ENCODE measurements at regions not wholly inside any gene's neighbourhood (a gene's known extent, or its start where the extent isn't known, plus 50 kb on each side); places are given as distances from the start of the nearest gene placed in this dataset.

GRCh38 chr3:164879201-164879600 is 199.1 kb downstream of the SI start:
- no peak for DNase-seq (ENCODE audit: extremely low read depth, low read depth)
- TF ChIP-seq CTCF (IDR thresholded peaks at IDR 0.05; ENCODE audit: low read depth, low read length), result no peak

- DNase-seq (ENCODE audit: extremely low read depth, low read depth), result no peak
- no peak for TF ChIP-seq CTCF (IDR thresholded peaks at IDR 0.05; ENCODE audit: low read depth, low read length)
Measured at GRCh38 chr3:164864454-164864853, 213.8 kb downstream of the SI start.

GRCh38 chr3:164852866-164853265 is 225.4 kb downstream of the SI start:
- no peak for DNase-seq (ENCODE audit: extremely low read depth, low read depth)
- TF ChIP-seq CTCF (IDR thresholded peaks at IDR 0.05; ENCODE audit: low read depth, low read length), result no peak

GRCh38 chr3:164851905-164852304 is 226.4 kb downstream of the SI start:
- DNase-seq (ENCODE audit: extremely low read depth, low read depth), result no peak
- TF ChIP-seq CTCF (IDR thresholded peaks at IDR 0.05; ENCODE audit: low read depth, low read length), result no peak

GRCh38 chr3:164851204-164851603 is 227.1 kb downstream of the SI start:
- no peak for DNase-seq (ENCODE audit: extremely low read depth, low read depth)
- no peak for TF ChIP-seq CTCF (IDR thresholded peaks at IDR 0.05; ENCODE audit: low read depth, low read length)

- no peak for DNase-seq (ENCODE audit: extremely low read depth, low read depth)
- no peak for TF ChIP-seq CTCF (IDR thresholded peaks at IDR 0.05; ENCODE audit: low read depth, low read length)
Measured at GRCh38 chr3:164848923-164849322, 229.4 kb downstream of the SI start.

- no peak for DNase-seq (ENCODE audit: extremely low read depth, low read depth)
- no peak for TF ChIP-seq CTCF (IDR thresholded peaks at IDR 0.05; ENCODE audit: low read depth, low read length)
Measured at GRCh38 chr3:164845739-164846138, 232.6 kb downstream of the SI start.

Measured in AG09319 (cell line).